HG03108 (cell line): ENCODE measurements at regions not wholly inside any gene's neighbourhood (a gene's known extent, or its start where the extent isn't known, plus 50 kb on each side); places are given as distances from the start of the nearest gene placed in this dataset.
"Not testable (repeated sequence)": the region's sequence is repeated elsewhere in the genome, so short reads cannot be mapped to it uniquely, and the experiment has no call there.

Experiments
- ATAC-seq: cut with Tn5 transposase; IDR thresholded peaks from one replicate; pipeline ENCODE4 v1.9.1; 2021; ENCODE audit warnings: moderate library complexity; ENCODE audit not compliant: unreplicated experiment

DNA sequence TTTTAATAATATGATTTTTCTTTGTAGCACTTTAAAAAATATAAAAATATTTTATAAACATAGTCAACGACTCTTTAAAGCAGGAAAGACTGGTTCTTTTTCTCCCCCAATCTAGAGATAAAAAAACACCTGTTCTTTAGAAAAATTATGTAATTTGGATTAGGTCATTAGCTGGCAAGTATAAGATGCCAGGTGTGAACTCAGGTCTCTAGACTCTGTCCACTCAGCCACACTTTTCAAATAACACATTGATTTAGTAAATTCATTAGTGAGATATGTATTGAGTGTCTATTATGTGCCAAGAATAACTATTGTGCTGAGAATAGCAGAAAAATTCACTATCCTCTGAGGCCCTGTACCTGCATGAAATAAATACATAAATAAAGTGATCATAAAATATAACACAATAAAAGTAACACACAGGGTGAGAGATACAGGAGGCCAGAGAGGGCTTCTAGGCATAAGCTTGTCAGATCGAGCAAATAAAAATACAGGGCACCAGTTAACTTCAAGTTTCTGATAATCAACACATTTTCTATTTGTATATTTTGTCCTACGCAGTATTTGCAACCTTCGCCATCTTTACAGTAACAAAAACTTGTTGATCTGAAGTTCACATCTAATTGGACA, 867.1 kb upstream of the GBE1 start:
- no peak for ATAC-seq

GRCh38 chr3:82627733-82628132, 866.3 kb upstream of the GBE1 start:
- no peak for ATAC-seq

GRCh38 chr3:82620744-82621143, 859.3 kb upstream of the GBE1 start:
- ATAC-seq: not testable (repeated sequence)

- ATAC-seq: no peak
Measured at GRCh38 chr3:82618594-82618993, 857.1 kb upstream of the GBE1 start.

DNA sequence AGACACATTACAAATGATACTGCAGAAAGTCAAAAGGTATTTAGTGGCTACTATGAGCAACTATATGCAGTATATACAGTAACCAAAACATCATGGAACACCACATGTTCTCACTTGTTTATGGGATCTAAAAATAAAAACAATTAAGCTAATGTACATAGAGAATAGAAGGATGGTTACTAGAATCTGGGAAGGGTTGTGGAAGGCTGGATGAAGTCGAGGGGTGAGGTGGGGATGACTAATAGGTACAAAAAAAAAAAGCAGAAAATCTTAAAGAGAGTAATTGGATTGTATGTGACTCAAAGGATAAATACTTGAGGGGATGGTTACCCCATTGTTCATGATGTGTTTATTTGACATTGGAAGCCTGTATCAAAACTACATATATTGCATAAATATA, 848.8 kb upstream of the GBE1 start:
- ATAC-seq: no peak

DNA sequence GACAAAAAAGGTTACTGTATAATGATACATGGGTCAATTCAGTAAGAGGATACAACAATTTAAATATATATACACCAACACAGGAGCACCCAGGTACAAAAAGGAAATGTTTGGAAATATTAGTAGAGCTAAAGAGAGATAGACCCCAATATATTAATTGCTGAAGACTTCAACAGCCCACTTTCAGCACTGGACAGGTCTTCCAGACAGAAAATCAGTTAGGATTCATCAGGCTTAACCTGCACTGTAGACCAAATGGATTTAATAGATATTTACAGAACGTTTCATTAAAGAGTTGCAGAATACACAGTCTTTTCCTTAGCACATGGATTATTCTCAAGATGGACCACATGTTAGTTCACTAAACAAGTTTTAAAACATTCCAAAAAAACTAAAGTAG, 845.9 kb upstream of the GBE1 start:
- ATAC-seq: no peak

DNA sequence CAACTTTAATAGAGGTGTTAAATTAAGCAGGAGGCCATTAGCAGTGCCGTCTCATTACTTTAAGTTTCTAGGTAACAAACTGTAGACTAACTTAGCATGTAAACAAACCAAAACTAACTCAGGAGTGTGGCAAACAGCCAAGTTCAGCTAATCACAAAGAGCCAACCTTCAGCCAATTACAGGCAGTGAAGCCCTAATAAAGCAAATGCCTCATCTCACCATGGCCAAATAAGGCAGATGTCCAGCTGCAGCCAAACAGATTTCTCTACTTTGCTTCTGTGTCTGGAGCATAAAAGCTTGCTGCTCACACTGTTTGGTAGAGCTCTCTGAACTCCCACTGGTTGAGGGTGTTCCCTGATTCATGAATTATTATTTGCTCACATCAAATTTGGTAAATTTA, 835.4 kb upstream of the GBE1 start:
- no peak for ATAC-seq

- no peak for ATAC-seq
Measured at GRCh38 chr3:82595530-82595929, 834.1 kb upstream of the GBE1 start.

GRCh38 chr3:82587174-82587573, 825.7 kb upstream of the GBE1 start:
- no peak for ATAC-seq

- ATAC-seq: no peak
Measured at GRCh38 chr3:82586414-82586813, 825.0 kb upstream of the GBE1 start.

DNA sequence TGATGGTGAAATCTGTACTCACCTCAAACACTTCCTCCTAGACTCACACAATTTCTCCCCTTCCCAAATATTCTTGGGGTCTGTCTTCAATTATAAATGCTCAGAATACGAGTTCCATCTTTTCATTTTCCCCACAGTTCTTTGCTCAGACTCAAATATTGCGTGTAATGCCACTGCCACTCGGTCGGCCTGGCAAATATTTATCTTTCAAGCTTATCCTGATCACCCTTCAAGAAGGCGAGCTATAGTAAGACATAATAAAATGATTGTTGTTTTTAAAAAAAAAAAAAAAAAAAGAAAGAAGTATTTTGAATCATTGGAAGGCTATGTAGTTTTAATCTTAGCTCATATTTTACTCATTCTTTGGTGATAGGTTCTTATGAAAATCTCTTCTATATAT, 824.6 kb upstream of the GBE1 start:
- not testable (repeated sequence) for ATAC-seq

DNA sequence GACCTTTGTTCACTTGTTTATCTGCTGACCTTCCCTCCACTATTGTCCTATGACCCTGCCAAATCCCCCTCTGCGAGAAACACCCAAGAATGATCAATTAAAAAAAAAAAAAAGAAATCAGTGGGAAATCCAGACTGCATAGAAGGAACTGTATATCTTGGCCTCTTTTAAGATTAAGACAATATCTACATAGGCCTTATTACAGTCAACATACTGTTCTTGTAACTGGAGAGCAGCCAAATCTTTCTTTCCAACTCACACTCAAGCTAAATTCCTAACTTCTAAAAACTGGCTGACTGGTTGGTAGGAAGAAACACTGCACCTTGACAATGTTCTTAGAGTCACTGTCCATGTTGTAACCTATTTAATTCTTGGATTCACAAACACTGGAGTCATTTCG, 824.1 kb upstream of the GBE1 start:
- not testable (repeated sequence) for ATAC-seq

- ATAC-seq: not testable (repeated sequence)
Measured at GRCh38 chr3:82584861-82585260, 823.4 kb upstream of the GBE1 start.

GRCh38 chr3:82584415-82584814, 823.0 kb upstream of the GBE1 start:
- not testable (repeated sequence) for ATAC-seq

DNA sequence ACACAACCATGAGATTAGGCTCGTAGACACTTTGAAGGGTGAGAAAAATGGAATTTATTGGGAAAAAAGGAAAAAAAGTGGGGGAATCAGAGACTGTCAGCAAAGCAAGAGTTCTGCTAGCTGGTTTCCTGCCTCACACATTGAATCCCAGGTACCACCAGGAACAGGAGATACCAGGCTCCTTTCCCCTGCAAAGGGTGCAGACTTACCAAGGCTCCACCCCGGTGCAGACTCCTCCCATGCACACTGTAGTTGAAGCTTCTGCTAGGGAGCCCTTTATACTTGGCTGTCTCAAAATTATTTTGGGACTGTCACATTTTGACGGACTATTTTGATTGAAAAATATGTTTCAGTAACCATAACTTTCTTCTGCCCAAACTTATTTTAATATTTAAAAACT, 819.9 kb upstream of the GBE1 start:
- no peak for ATAC-seq

DNA sequence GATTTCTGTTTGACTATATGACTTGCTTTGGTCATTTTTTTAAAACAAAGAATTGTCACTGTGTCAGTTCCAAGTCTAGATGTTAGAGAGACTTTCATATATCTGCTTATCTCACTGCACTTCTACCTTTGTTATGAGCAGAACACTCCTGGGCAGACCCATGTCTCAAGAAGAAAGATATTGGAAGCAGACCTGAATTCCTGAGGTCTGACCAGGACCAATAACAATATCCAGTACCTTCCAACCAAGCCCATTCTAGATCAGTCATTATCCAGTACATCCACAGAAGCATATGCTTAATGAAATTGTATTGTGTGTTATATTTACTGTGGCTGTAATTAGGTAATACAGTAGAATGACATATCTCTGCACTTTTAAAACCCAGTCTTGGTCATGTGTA, 811.3 kb upstream of the GBE1 start:
- no peak for ATAC-seq

DNA sequence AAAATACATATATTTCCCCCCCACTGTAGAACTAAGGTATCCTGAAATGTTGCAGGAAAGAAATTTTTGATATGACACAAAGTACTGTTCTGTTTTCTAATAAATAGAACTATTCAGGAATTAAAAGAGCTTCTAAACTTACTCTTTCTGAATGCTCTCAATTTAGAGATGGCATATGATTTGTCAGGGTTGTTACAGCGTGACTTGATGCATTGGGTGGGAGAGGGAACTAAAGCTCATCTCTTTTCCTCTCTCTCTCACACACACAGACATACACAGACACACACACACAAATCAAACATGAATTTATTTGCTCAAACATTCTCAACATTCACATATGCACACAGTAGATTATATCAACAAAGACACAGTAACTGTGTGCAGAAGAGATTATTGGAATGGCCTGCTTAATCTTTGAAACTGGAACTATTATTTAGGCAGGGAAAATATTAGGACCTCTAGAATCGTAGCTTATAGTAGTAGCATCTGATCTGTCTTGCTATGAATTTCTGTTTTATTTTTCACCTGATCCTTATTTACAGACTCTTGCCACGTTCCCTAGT, 807.4 kb upstream of the GBE1 start:
- no peak for ATAC-seq

DNA sequence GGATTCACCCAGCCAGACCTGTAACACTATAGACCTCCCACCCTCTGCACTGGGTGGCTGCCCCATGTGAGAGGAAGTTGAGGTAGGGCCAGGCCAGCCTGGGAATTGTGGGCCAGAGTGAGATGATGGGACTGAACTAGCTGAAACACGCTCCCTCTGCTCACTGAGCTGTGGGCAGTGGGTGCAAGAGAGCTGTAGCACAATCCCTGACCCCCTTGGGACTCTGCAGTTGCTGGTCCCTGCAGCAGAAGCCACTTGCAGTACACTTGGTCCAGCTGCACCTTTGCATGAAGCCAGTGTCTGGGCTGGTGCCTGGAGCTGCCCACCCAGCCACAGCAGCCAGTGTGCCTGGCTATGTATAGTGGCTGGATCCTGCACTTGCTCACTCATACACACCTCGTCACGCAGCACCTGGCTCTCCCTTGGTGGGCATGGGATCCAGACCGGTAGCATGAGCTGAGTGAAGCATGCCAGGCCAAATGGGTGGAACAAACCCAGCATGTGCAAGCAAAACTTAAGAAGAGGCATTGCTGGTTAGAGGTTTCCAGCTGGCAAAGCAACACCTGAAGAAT, 805.7 kb upstream of the GBE1 start:
- no peak for ATAC-seq

- no peak for ATAC-seq
Measured at GRCh38 chr3:82562896-82563295, 801.5 kb upstream of the GBE1 start.

GRCh38 chr3:82561784-82562183, 800.3 kb upstream of the GBE1 start:
- ATAC-seq: no peak

- ATAC-seq: no peak
Measured at GRCh38 chr3:82558081-82558480, 796.6 kb upstream of the GBE1 start.

GRCh38 chr3:82556113-82556512, 794.7 kb upstream of the GBE1 start:
- no peak for ATAC-seq

- ATAC-seq: not testable (repeated sequence)
Measured at GRCh38 chr3:82542556-82542955, 781.1 kb upstream of the GBE1 start.
